ENCODE measurements at regions not wholly inside any gene's neighbourhood (a gene's known extent, or its start where the extent isn't known, plus 50 kb on each side); places are given as distances from the start of the nearest gene placed in this dataset.
"Not testable (repeated sequence)": the region's sequence is repeated elsewhere in the genome, so short reads cannot be mapped to it uniquely, and the experiment has no call there.

- DNase-seq (ENCODE audit: low spot score): no peak
Observed at GRCh38 chr3:147237991-147238390, 168.4 kb downstream of the ZIC4 start.

- not testable (repeated sequence) for DNase-seq (ENCODE audit: low spot score)
Observed at GRCh38 chr3:147231980-147232379, 174.4 kb downstream of the ZIC4 start.

- DNase-seq (ENCODE audit: low spot score): no peak
Observed at GRCh38 chr3:147231111-147231510, 175.2 kb downstream of the ZIC4 start.

GRCh38 chr3:147222291-147222690 lies 184.1 kb downstream of the ZIC4 start:
- DNase-seq (ENCODE audit: low spot score): no peak

- no peak for DNase-seq (ENCODE audit: low spot score)
Observed at GRCh38 chr3:147218965-147219364, 187.4 kb downstream of the ZIC4 start.

- no peak for DNase-seq (ENCODE audit: low spot score)
Observed at GRCh38 chr3:147216143-147216673, 190.1 kb downstream of the ZIC4 start.

- DNase-seq (ENCODE audit: low spot score): no peak
Observed at GRCh38 chr3:147215660-147216059, 190.7 kb downstream of the ZIC4 start.

GRCh38 chr3:147213633-147214032 lies 192.7 kb downstream of the ZIC4 start:
- DNase-seq (ENCODE audit: low spot score): no peak

- DNase-seq (ENCODE audit: low spot score): no peak
Observed at GRCh38 chr3:147210676-147211075, 195.7 kb downstream of the ZIC4 start.

GRCh38 chr3:147201086-147201485 lies 205.3 kb downstream of the ZIC4 start:
- DNase-seq (ENCODE audit: low spot score): no peak

- DNase-seq (ENCODE audit: low spot score): no peak
Observed at GRCh38 chr3:147200545-147200944, 205.8 kb downstream of the ZIC4 start.

GRCh38 chr3:147197739-147198138 lies 208.6 kb downstream of the ZIC4 start:
- DNase-seq (ENCODE audit: low spot score): no peak

- peak; percentile 9 for DNase-seq (ENCODE audit: low spot score)
Observed at GRCh38 chr3:147195887-147196286, 210.5 kb downstream of the ZIC4 start.

GRCh38 chr3:147191795-147192385 lies 214.5 kb downstream of the ZIC4 start:
- peak; percentile 29 for DNase-seq (ENCODE audit: low spot score)

GRCh38 chr3:147189016-147189415 lies 217.3 kb downstream of the ZIC4 start:
- no peak for DNase-seq (ENCODE audit: low spot score)

- DNase-seq (ENCODE audit: low spot score): no peak
Observed at GRCh38 chr3:147187687-147188086, 218.7 kb downstream of the ZIC4 start.

GRCh38 chr3:147185781-147186180 lies 220.6 kb downstream of the ZIC4 start:
- DNase-seq (ENCODE audit: low spot score): no peak

GRCh38 chr3:147184794-147185193 lies 221.5 kb downstream of the ZIC4 start:
- DNase-seq (ENCODE audit: low spot score): no peak

GRCh38 chr3:147173257-147173656 lies 233.1 kb downstream of the ZIC4 start:
- DNase-seq (ENCODE audit: low spot score): no peak

GRCh38 chr3:147162743-147163142 lies 243.6 kb downstream of the ZIC4 start:
- no peak for DNase-seq (ENCODE audit: low spot score)

GRCh38 chr3:147161833-147162232 lies 244.5 kb downstream of the ZIC4 start:
- no peak for DNase-seq (ENCODE audit: low spot score)

- DNase-seq (ENCODE audit: low spot score): no peak
Observed at GRCh38 chr3:147160984-147161383, 245.4 kb downstream of the ZIC4 start.

- no peak for DNase-seq (ENCODE audit: low spot score)
Observed at GRCh38 chr3:147159141-147159540, 247.2 kb downstream of the ZIC4 start.

GRCh38 chr3:147157631-147158030 lies 248.7 kb downstream of the ZIC4 start:
- DNase-seq (ENCODE audit: low spot score): peak; percentile 47
